ENCODE measurements at regions not wholly inside any gene's neighbourhood (a gene's known extent, or its start where the extent isn't known, plus 50 kb on each side); places are given as distances from the start of the nearest gene placed in this dataset.

GRCh38 chr15:94912760-94913159 is 681.4 kb downstream of the MCTP2 start:
- DNase-seq (ENCODE audit: low spot score) = no peak

- DNase-seq (ENCODE audit: low spot score) = no peak
Observed at GRCh38 chr15:94917068-94917467, 685.7 kb downstream of the MCTP2 start.

DNA sequence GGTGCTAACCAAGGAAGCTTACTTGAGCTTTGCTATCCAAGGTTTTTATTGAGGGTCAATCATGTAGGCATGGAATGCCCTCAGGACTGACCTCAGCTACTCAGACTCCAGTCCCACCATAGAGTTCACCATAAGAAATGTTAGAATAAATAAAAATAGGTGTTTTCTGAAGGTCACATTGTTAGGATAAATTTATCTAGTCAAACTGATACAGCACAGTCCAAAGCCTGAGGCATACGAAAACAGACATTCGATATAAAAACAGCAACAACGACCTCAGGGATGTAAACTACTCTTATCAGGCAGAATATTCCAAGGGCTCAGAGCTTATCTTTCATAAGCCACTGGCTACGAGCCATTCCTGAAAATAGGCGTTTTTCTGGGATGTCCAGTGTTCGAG is 690.6 kb downstream of the MCTP2 start:
- no peak for DNase-seq (ENCODE audit: low spot score)

- no peak for DNase-seq (ENCODE audit: low spot score)
Observed at GRCh38 chr15:94924057-94924456, 692.7 kb downstream of the MCTP2 start.

DNA sequence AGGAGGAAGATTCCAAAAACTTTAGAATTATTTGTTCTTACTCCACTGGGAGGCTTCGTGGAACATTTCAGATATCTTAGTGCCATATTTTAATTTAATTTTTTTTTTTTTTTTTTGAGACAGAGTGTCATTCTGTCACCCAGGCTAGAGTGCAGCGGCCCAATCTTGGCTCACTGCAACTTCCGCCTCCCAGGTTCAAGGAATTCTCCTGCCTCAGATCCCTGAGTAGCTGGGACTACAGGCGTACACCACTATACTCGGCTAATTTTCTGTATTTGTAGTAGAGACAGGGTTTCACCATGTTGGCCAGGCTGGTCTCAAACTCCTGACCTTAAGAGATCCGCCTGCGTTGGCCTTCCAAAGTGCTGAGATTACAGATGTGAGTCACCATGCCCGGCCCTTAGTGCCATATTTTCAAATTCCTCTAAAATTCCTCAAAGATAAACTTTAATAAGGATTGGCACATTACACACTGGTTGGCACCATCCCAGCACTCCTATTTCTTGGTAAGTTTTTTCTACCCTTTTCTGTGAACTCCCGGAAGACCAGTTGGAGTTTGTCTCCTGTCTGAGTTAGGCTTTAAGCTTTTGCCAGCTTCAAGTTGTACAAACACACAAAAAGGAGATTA is 693.7 kb downstream of the MCTP2 start:
- DNase-seq (ENCODE audit: low spot score) = no peak

DNA sequence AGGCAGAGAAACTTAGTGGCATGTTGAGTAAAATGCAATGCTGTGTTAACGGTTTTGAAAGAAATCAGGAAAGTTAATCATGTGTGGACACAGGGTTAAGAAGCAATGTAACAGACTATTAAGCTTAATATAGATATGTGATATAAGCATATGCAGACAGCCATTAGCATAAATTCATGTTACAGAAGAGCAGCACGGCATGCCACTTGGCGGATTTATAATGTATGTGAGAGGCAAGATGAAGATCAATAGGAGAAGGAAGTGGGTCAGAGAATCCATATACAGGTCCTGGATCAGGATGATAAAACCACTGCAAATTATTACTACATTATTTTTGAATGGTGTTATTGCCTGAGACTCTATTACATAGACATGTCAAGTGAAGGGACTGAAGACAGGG is 694.3 kb downstream of the MCTP2 start:
- DNase-seq (ENCODE audit: low spot score) = no peak

- no peak for DNase-seq (ENCODE audit: low spot score)
Observed at GRCh38 chr15:94927003-94927402, 695.6 kb downstream of the MCTP2 start.

- no peak for DNase-seq (ENCODE audit: low spot score)
Observed at GRCh38 chr15:94929282-94929681, 697.9 kb downstream of the MCTP2 start.

- no peak for DNase-seq (ENCODE audit: low spot score)
Observed at GRCh38 chr15:94930441-94930840, 699.1 kb downstream of the MCTP2 start.

DNA sequence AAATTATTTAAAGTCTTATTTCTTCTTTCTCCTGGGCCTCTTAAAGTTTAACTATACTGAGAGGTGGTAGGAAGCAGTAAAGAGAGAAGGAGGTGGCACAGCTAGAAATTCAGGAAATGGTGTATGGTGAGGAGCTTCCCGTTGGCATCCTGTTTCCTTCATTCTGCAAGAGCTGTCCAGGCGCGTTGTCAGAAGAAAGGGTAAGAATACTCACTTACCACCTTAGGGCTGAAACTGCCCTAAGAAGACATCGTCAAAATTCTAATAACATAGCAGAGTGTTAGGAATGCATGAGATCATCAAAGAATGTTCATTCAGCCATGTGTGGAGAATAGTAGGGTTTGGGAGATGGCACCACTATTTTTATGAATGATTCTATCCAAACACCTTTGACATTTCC is 699.6 kb downstream of the MCTP2 start:
- no peak for DNase-seq (ENCODE audit: low spot score)

GRCh38 chr15:94934440-94934839 is 703.1 kb downstream of the MCTP2 start:
- no peak for DNase-seq (ENCODE audit: low spot score)

- no peak for DNase-seq (ENCODE audit: low spot score)
Observed at GRCh38 chr15:94937242-94937641, 705.9 kb downstream of the MCTP2 start.

GRCh38 chr15:94943888-94944287 is 712.5 kb downstream of the MCTP2 start:
- no peak for DNase-seq (ENCODE audit: low spot score)

DNA sequence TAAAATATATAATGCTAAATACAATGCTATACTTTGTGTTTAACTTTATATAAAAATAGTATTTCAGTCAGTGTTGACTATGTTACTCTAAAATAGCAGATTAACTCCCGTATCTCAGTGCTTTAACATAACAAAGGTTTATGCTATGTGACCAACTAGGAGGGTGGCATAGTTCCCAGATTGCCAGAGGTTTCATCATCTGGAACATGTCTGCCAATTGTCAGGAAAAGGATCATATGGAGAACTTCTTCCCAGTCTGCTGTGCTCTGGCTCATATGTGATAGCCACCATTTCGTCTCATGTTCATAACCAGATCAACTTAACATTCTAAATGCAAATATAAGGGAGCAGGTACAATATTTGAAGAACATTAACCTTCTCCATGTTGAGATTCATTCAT is 720.2 kb downstream of the MCTP2 start:
- DNase-seq (ENCODE audit: low spot score) = no peak

DNA sequence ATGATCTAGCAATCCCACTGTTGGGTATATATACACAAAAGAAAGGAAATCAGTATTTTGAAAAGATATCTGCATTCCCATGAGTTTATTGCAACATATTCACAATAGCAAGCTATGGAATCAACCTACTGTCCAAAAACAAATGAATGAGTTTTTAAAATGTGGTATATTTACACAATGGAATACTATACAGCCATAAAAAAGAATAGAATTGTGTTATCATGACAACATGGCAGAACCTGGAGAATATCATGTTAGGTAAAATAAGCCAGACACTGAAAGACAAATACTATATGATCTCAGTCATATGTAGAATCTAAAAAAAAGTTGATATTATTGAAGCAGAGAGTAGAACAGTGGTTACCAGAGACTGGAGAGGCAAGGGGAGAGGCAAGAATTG is 732.6 kb downstream of the MCTP2 start:
- DNase-seq (ENCODE audit: low spot score) = no peak

GRCh38 chr15:94965593-94965992 is 734.2 kb downstream of the MCTP2 start:
- DNase-seq (ENCODE audit: low spot score) = no peak

- no peak for DNase-seq (ENCODE audit: low spot score)
Observed at GRCh38 chr15:94968133-94968532, 736.8 kb downstream of the MCTP2 start.

DNA sequence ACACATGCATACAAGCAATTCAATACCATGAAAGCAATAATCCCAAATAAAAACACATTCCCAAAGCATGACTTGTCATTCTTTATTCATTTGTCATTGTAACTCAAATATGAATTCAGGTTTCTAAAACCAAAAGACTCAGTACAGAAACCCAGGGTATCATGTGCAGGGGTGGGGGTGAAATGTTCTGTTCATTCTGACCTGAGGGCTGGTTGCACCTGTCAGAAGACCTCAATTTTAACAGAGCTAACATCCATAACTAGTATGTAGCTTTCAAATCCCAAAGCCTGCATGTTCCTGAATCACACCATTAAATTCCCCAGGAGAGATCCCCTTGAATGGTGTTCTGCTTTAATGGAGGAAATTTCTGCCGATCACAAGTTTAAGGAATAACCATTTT is 738.7 kb downstream of the MCTP2 start:
- DNase-seq (ENCODE audit: low spot score) = no peak

DNA sequence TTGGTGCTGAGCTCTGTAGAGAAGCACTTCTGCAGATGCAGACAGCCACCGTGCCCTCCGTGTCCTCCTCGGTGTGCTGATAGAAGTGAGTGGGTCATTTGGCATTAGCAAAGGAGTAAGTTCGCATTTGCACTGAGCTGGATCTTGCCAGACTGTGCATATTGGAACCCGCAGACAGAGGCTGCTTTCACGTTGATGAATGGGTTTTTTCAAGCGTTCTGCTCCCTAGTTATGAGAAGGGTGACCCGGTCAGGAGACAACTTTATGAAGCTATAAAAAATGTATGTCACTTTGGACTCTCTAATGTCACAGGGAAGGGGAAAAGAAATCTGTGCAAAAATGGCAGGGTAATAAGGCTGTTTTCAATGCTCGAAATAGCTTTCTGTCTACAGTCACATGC is 739.4 kb downstream of the MCTP2 start:
- no peak for DNase-seq (ENCODE audit: low spot score)

- DNase-seq (ENCODE audit: low spot score) = no peak
Observed at GRCh38 chr15:94972314-94972713, 741.0 kb downstream of the MCTP2 start.

- DNase-seq (ENCODE audit: low spot score) = no peak
Observed at GRCh38 chr15:94987085-94987484, 755.7 kb downstream of the MCTP2 start.

DNA sequence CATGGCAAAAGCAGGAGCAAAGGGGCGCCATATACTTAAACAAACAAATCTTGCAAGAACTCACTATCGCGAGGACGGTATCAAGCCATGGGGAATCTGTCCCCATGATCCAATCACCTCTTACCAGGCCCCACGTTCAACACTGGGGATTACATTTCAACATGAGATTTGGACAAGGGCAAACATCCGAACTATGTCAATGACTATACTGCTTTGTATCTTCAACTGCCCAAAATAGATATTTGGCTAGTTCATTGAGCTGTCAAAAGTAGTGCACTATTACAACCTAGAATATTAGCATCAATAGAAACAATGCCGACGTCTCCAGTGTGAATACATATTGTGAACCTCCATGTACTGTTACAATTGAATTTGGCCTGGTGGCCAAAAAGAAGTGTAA is 760.4 kb downstream of the MCTP2 start:
- no peak for DNase-seq (ENCODE audit: low spot score)

DNA sequence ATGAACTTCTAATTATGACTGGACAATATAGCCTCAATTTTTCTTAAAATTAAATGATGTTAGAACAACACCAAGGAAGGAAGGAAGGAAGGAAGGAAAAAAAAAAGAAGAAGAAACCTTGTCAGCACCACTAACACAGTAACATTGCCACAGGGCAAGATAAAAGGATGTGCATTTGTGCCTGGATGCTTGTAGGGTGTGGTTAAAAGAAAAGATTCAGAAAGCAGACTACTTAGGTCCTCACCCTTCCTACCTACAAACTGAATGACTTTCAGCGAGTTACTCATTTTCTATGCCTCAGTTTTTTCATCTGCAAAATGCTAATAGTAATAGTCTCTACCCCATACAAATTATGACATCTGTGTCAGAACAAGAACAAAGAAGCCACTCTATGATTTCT is 778.3 kb downstream of the MCTP2 start:
- no peak for DNase-seq (ENCODE audit: low spot score)

DNA sequence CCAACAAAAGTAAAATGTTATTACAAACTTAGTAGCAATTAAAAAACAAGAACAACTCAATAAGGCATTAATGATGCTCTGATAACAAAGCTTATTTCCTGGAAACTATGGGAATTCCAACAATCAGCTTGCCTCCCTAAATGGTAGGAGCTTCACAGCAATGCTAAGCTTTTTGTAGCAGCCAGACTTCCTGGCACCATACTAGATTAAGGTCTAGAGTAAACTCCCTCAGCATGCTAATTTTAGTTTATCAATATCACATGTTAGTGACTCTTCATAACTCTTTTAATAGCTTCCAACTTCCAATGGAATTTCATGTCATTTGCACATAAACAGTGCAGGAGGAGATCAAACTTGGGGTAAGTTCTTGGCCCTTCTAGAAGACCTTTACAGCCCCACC is 782.0 kb downstream of the MCTP2 start:
- DNase-seq (ENCODE audit: low spot score) = no peak
